ENCODE measurements at regions not wholly inside any gene's neighbourhood (a gene's known extent, or its start where the extent isn't known, plus 50 kb on each side); places are given as distances from the start of the nearest gene placed in this dataset.

GRCh38 chr2:22788749-22789327 is 596.1 kb upstream of the KLHL29 start:
- no peak overlapping the region for H3K4me3 ChIP-seq (ENCODE audit: low read length)

GRCh38 chr2:22795287-22795866 is 589.6 kb upstream of the KLHL29 start:
- Histone ChIP-seq H3K27ac (ENCODE audit: low read depth, low read length) (no peak overlapping the region), H3K36me3 (ENCODE audit: control insufficient read depth, low read length) (no peaks in the 10 kb centered on the region), H3K4me3 (ENCODE audit: low read length) (no peak overlapping the region), H3K4me1 (ENCODE audit: control insufficient read depth, low read length) (no peaks in the 10 kb centered on the region), H3F3A (ENCODE audit: control insufficient read depth, insufficient read depth) (no peaks in the 10 kb centered on the region), H4K20me1 (ENCODE audit: control insufficient read depth, insufficient read depth, low read depth, low read length) (no peaks in the 10 kb centered on the region), H3K9me2 (replicated peaks; ENCODE audit: control insufficient read depth, low read length) (no peaks in the 10 kb centered on the region), H3K9me3 (ENCODE audit: control insufficient read depth, insufficient read depth, low read length) (no peaks in the 10 kb centered on the region), H3K4me2 (ENCODE audit: low read length) (no peak overlapping the region), H3K27me3 (ENCODE audit: control insufficient read depth, low read length) (no peaks in the 10 kb centered on the region), H3K79me2 (ENCODE audit: control insufficient read depth, low read length) (no peaks in the 10 kb centered on the region)
- TF ChIP-seq CTCF (IDR thresholded peaks at IDR 0.05; ENCODE audit: low read depth, low read length, poor library complexity, severe bottlenecking), result no peak
- TF ChIP-seq EZH2phosphoT487 (IDR thresholded peaks at IDR 0.05; ENCODE audit: borderline replicate concordance, low read length), result no peak

More at GRCh38 chr2:22788749-22789327, 596.1 kb upstream of the KLHL29 start:
- Histone ChIP-seq H3K27ac (ENCODE audit: low read depth, low read length) (no peak overlapping the region), H3K4me2 (ENCODE audit: low read length) (no peak overlapping the region), H4K20me1 (ENCODE audit: control insufficient read depth, insufficient read depth, low read depth, low read length) (no peaks in the 10 kb centered on the region), H3K36me3 (ENCODE audit: control insufficient read depth, low read length) (no peaks in the 10 kb centered on the region), H3K4me1 (ENCODE audit: control insufficient read depth, low read length) (no peaks in the 10 kb centered on the region), H3K9me3 (ENCODE audit: control insufficient read depth, insufficient read depth, low read length) (no peaks in the 10 kb centered on the region), H3K79me2 (ENCODE audit: control insufficient read depth, low read length) (no peaks in the 10 kb centered on the region), H3K27me3 (ENCODE audit: control insufficient read depth, low read length) (no peaks in the 10 kb centered on the region), H3F3A (ENCODE audit: control insufficient read depth, insufficient read depth) (no peaks in the 10 kb centered on the region), H3K9me2 (replicated peaks; ENCODE audit: control insufficient read depth, low read length) (no peaks in the 10 kb centered on the region)
- TF ChIP-seq CTCF (IDR thresholded peaks at IDR 0.05; ENCODE audit: low read depth, low read length, poor library complexity, severe bottlenecking) (no peak), EZH2phosphoT487 (IDR thresholded peaks at IDR 0.05; ENCODE audit: borderline replicate concordance, low read length) (no peak)

GRCh38 chr2:22798386-22798785 is 586.6 kb upstream of the KLHL29 start:
- Histone ChIP-seq H3K4me2 (ENCODE audit: low read length) (no peak overlapping the region), H3F3A (ENCODE audit: control insufficient read depth, insufficient read depth) (no peaks in the 10 kb centered on the region), H3K4me3 (ENCODE audit: low read length) (no peak overlapping the region), H3K9me3 (ENCODE audit: control insufficient read depth, insufficient read depth, low read length) (no peaks in the 10 kb centered on the region), H3K27me3 (ENCODE audit: control insufficient read depth, low read length) (no peaks in the 10 kb centered on the region), H4K20me1 (ENCODE audit: control insufficient read depth, insufficient read depth, low read depth, low read length) (no peaks in the 10 kb centered on the region), H3K27ac (ENCODE audit: low read depth, low read length) (no peak overlapping the region), H3K4me1 (ENCODE audit: control insufficient read depth, low read length) (no peaks in the 10 kb centered on the region), H3K79me2 (ENCODE audit: control insufficient read depth, low read length) (no peaks in the 10 kb centered on the region), H3K9me2 (replicated peaks; ENCODE audit: control insufficient read depth, low read length) (no peaks in the 10 kb centered on the region), H3K36me3 (ENCODE audit: control insufficient read depth, low read length) (no peaks in the 10 kb centered on the region)
- TF ChIP-seq EZH2phosphoT487 (IDR thresholded peaks at IDR 0.05; ENCODE audit: borderline replicate concordance, low read length) (no peak), CTCF (IDR thresholded peaks at IDR 0.05; ENCODE audit: low read depth, low read length, poor library complexity, severe bottlenecking) (no peak)
